HEK293 (cell line): ENCODE measurements at regions not wholly inside any gene's neighbourhood (a gene's known extent, or its start where the extent isn't known, plus 50 kb on each side); places are given as distances from the start of the nearest gene placed in this dataset.

Experiments
- CTCF ChIA-PET: fragments of 350-600 bp; formaldehyde crosslinking; extraction: SDS; loops from one replicate; lab custom pipeline; 2021; ENCODE audit warnings: antibody characterized with exemption; lab: Yijun Ruan, JAX
- POLR2A ChIA-PET: fragments of 300-600 bp; formaldehyde crosslinking; extraction: SDS; loops from one replicate; lab custom pipeline; 2020; ENCODE audit warnings: antibody characterized with exemption, inconsistent platforms; lab: Yijun Ruan, JAX
- H3K27ac ChIP-seq: fragments of 200-500 bp; sonication (Bioruptor generic); 2 replicates; pipeline ENCODE4 v1.5.1; 2014; ENCODE audit warnings: low read depth, low read length, control low read depth, inconsistent platforms; ENCODE audit errors: extremely low read depth
- H3K36me3 ChIP-seq, 2 experiments: fragments of 200-500 bp in 1 of 2; sonication (Bioruptor generic) in 1 of 2; 1 replicate in 1 of 2; 2 replicates in 1 of 2; pipeline ENCODE4 v1.5.1; 2014 to 2017; ENCODE audit warnings: inconsistent platforms in 2 of 2, low read length in 2 of 2; ENCODE audit not compliant: control insufficient read depth in 2 of 2, insufficient read depth in 1 of 2
- H3K4me1 ChIP-seq: fragments of 200-500 bp; sonication (Bioruptor generic); 2 replicates; pipeline ENCODE4 v1.5.1; 2014; ENCODE audit warnings: mild to moderate bottlenecking, low read length, inconsistent platforms; ENCODE audit not compliant: control insufficient read depth, insufficient read depth
- H3K4me3 ChIP-seq: 2 replicates; pipeline ENCODE4 v1.5.1; 2011; ENCODE audit warnings: low read depth, mild to moderate bottlenecking, control low read depth, low read length, moderate library complexity
- H3K9me3 ChIP-seq: fragments of 200-500 bp; sonication (Bioruptor generic); 2 replicates; pipeline ENCODE4 v1.5.1; 2014; ENCODE audit warnings: low read depth, low read length, inconsistent platforms; ENCODE audit not compliant: control insufficient read depth, insufficient read depth
- GLI2 ChIP-seq: fragments of 450-650 bp; formaldehyde crosslinking; IDR thresholded peaks from 2 replicates; pipeline ENCODE4; 2017; ENCODE audit warnings: missing biosample characterization, missing genetic modification characterization, low read depth, borderline replicate concordance
- KLF8 ChIP-seq: fragments of 450-650 bp; formaldehyde crosslinking; IDR thresholded peaks from 2 replicates; pipeline ENCODE4 v1.5.1; 2016; ENCODE audit warnings: missing biosample characterization, missing genetic modification characterization
- OSR2 ChIP-seq: fragments of 450-650 bp; formaldehyde crosslinking; IDR thresholded peaks from 2 replicates; pipeline ENCODE4 v1.5.1; 2016; ENCODE audit warnings: missing biosample characterization, missing genetic modification characterization
- SCRT2 ChIP-seq: fragments of 450-650 bp; formaldehyde crosslinking; IDR thresholded peaks from 2 replicates; pipeline ENCODE4 v1.5.1; 2016; ENCODE audit warnings: missing biosample characterization, missing genetic modification characterization
- SP7 ChIP-seq: fragments of 450-650 bp; formaldehyde crosslinking; IDR thresholded peaks from 2 replicates; pipeline ENCODE4 v1.5.1; 2016; ENCODE audit warnings: missing biosample characterization, missing genetic modification characterization
- ZBTB7A ChIP-seq: fragments of 450-650 bp; formaldehyde crosslinking; IDR thresholded peaks from 2 replicates; pipeline ENCODE4 v1.5.1; 2016; ENCODE audit warnings: low read depth, missing biosample characterization, missing genetic modification characterization
- ZBTB8A ChIP-seq: fragments of 450-650 bp; formaldehyde crosslinking; IDR thresholded peaks from 2 replicates; pipeline ENCODE4 v1.5.1; 2016; ENCODE audit warnings: missing biosample characterization, missing genetic modification characterization
- ZIC2 ChIP-seq: fragments of 450-650 bp; formaldehyde crosslinking; IDR thresholded peaks from 2 replicates; pipeline ENCODE4 v1.5.1; 2016; ENCODE audit warnings: missing biosample characterization, missing genetic modification characterization
- ZNF184 ChIP-seq: fragments of 450-650 bp; IDR thresholded peaks from 2 replicates; pipeline ENCODE4 v1.5.1; 2018; ENCODE audit warnings: missing biosample characterization, mild to moderate bottlenecking, missing genetic modification characterization
- ZNF202 ChIP-seq: fragments of 450-650 bp; formaldehyde crosslinking; IDR thresholded peaks from 2 replicates; pipeline ENCODE4 v1.5.1; 2016; ENCODE audit warnings: missing biosample characterization, missing genetic modification characterization, borderline replicate concordance
- ZNF23 ChIP-seq: fragments of 450-650 bp; formaldehyde crosslinking; IDR thresholded peaks from 2 replicates; pipeline ENCODE4 v1.5.1; 2016; ENCODE audit warnings: missing biosample characterization, missing genetic modification characterization, borderline replicate concordance
- ZNF274 ChIP-seq, 2 experiments: fragments of 200-500 bp in 1 of 2; fragments of 450-650 bp in 1 of 2; sonication (Bioruptor generic) in 1 of 2; formaldehyde crosslinking in 1 of 2; IDR thresholded peaks; 2 replicates each; pipeline versions ENCODE4 v1.5.1 to v1.6.1; 2014 to 2016; ENCODE audit warnings: borderline replicate concordance in 1 of 2, inconsistent platforms in 1 of 2, low read length in 1 of 2, missing biosample characterization in 1 of 2, missing genetic modification characterization in 1 of 2
- ZNF302 ChIP-seq: fragments of 450-650 bp; formaldehyde crosslinking; IDR thresholded peaks from 2 replicates; pipeline ENCODE4 v1.5.1; 2016; ENCODE audit warnings: missing biosample characterization, missing genetic modification characterization, low read depth
- ZNF335 ChIP-seq: fragments of 450-650 bp; formaldehyde crosslinking; conservative IDR thresholded peaks from 2 replicates; pipeline ENCODE4 v1.5.1; 2016; ENCODE audit warnings: missing biosample characterization, missing genetic modification characterization
- ZNF404 ChIP-seq: fragments of 450-650 bp; formaldehyde crosslinking; IDR thresholded peaks from 2 replicates; pipeline ENCODE4 v1.5.1; 2017; ENCODE audit warnings: missing biosample characterization, missing genetic modification characterization
- ZNF558 ChIP-seq: fragments of 450-650 bp; formaldehyde crosslinking; IDR thresholded peaks from 2 replicates; pipeline ENCODE4 v1.5.1; 2016; ENCODE audit warnings: missing biosample characterization, missing genetic modification characterization
- ZNF571 ChIP-seq: fragments of 450-650 bp; formaldehyde crosslinking; IDR thresholded peaks from 2 replicates; pipeline ENCODE4 v1.5.0; 2017; ENCODE audit warnings: missing biosample characterization, missing genetic modification characterization
- ZNF654 ChIP-seq: fragments of 450-650 bp; formaldehyde crosslinking; IDR thresholded peaks from 2 replicates; pipeline ENCODE4 v1.5.1; 2016; ENCODE audit warnings: low read depth, missing biosample characterization, missing genetic modification characterization
- ZNF830 ChIP-seq: fragments of 450-650 bp; IDR thresholded peaks from 2 replicates; pipeline ENCODE4 v1.5.0; 2018; ENCODE audit warnings: missing biosample characterization, missing genetic modification characterization, low read depth, mild to moderate bottlenecking, moderate library complexity
- TF ChIP-seq, protein P1 (sequence below): fragments of 450-650 bp; formaldehyde crosslinking; IDR thresholded peaks from 2 replicates; pipeline ENCODE4 v1.5.1; 2016; ENCODE audit warnings: missing biosample characterization, missing genetic modification characterization
- TF ChIP-seq, protein P2 (sequence below): fragments of 450-650 bp; formaldehyde crosslinking; conservative IDR thresholded peaks from 2 replicates; pipeline ENCODE4 v1.5.1; 2016; ENCODE audit warnings: low read depth, missing biosample characterization, missing genetic modification characterization
- TF ChIP-seq, protein P3 (sequence below): fragments of 450-650 bp; formaldehyde crosslinking; IDR thresholded peaks from 2 replicates; pipeline ENCODE4 v1.5.1; 2016; ENCODE audit warnings: missing biosample characterization, missing genetic modification characterization
- TF ChIP-seq, protein P4 (sequence below): fragments of 450-650 bp; formaldehyde crosslinking; IDR thresholded peaks from 2 replicates; pipeline ENCODE4 v1.5.1; 2016; ENCODE audit warnings: missing biosample characterization, missing genetic modification characterization
- TF ChIP-seq, protein P5 (sequence below): fragments of 450-650 bp; formaldehyde crosslinking; IDR thresholded peaks from 2 replicates; pipeline ENCODE4 v1.5.1; 2016; ENCODE audit warnings: missing biosample characterization, missing genetic modification characterization

DNA sequence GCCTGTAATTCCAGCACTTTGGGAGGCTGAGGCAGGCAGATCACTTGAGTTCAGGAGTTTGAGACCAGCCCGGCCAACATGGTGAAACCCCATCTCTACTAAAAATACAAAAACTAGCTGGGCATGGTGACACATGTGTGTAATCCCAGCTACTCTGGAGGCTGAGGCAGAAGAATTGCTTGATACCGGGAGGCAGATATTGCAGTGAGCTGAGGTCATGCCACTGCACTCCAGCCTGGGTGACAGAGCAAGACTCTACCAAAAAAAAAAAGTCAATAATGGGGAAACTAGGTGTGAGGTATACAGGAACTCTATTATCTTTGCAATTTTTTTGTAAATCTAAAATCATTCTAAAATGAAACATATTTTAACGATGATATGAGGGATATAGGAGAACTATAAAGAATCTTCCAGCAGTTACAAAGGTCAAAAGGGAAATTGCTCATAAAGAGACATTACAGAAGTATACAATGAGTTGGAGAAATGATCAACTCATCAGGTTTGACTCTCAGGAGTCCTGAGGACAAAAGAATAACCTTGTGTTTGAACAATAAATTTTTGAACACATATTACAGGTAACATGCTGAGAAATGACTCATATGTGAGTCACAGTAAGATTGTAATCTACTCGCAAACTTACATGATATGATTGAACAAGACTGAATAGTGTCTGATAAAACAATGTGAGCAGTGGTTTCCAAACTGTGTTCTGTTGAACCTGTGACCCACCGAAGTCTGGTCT is 272.6 kb downstream of the FGFR2 start:
- H3K4me3 ChIP-seq, result no peak overlapping the region
- H3K9me3 ChIP-seq, result no peaks in the 10 kb centered on the region
- no peak overlapping the region for H3K27ac ChIP-seq
- no peaks in the 10 kb centered on the region for H3K36me3 ChIP-seq
- ChIA-PET CTCF (no interaction called here), POLR2A (no interaction called here)
- peaks cover 18% of the 10 kb centered on the region for H3K4me1 ChIP-seq
- TF ChIP-seq SCRT2 (tag by site-specific recombination), result 0 out of 2 replicates have a peak, but pooled peaks have one; percentile 34
- no peak for TF ChIP-seq ZNF302 (tag by site-specific recombination)
- no peak for TF ChIP-seq ZNF23 (tag by site-specific recombination)
- TF ChIP-seq, protein P1, sequence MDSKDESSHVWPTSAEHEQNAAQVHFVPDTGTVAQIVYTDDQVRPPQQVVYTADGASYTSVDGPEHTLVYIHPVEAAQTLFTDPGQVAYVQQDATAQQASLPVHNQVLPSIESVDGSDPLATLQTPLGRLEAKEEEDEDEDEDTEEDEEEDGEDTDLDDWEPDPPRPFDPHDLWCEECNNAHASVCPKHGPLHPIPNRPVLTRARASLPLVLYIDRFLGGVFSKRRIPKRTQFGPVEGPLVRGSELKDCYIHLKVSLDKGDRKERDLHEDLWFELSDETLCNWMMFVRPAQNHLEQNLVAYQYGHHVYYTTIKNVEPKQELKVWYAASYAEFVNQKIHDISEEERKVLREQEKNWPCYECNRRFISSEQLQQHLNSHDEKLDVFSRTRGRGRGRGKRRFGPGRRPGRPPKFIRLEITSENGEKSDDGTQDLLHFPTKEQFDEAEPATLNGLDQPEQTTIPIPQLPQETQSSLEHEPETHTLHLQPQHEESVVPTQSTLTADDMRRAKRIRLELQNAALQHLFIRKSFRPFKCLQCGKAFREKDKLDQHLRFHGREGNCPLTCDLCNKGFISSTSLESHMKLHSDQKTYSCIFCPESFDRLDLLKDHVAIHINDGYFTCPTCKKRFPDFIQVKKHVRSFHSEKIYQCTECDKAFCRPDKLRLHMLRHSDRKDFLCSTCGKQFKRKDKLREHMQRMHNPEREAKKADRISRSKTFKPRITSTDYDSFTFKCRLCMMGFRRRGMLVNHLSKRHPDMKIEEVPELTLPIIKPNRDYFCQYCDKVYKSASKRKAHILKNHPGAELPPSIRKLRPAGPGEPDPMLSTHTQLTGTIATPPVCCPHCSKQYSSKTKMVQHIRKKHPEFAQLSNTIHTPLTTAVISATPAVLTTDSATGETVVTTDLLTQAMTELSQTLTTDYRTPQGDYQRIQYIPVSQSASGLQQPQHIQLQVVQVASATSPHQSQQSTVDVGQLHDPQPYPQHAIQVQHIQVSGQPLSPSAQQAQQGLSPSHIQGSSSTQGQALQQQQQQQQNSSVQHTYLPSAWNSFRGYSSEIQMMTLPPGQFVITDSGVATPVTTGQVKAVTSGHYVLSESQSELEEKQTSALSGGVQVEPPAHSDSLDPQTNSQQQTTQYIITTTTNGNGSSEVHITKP (tag by site-specific recombination), result peak; percentile 89
- no peak for TF ChIP-seq OSR2 (tag by site-specific recombination)
- no peak for TF ChIP-seq ZNF404 (tag by site-specific recombination)
- TF ChIP-seq ZNF654 (tag by site-specific recombination), result no peak
- TF ChIP-seq, protein P2, sequence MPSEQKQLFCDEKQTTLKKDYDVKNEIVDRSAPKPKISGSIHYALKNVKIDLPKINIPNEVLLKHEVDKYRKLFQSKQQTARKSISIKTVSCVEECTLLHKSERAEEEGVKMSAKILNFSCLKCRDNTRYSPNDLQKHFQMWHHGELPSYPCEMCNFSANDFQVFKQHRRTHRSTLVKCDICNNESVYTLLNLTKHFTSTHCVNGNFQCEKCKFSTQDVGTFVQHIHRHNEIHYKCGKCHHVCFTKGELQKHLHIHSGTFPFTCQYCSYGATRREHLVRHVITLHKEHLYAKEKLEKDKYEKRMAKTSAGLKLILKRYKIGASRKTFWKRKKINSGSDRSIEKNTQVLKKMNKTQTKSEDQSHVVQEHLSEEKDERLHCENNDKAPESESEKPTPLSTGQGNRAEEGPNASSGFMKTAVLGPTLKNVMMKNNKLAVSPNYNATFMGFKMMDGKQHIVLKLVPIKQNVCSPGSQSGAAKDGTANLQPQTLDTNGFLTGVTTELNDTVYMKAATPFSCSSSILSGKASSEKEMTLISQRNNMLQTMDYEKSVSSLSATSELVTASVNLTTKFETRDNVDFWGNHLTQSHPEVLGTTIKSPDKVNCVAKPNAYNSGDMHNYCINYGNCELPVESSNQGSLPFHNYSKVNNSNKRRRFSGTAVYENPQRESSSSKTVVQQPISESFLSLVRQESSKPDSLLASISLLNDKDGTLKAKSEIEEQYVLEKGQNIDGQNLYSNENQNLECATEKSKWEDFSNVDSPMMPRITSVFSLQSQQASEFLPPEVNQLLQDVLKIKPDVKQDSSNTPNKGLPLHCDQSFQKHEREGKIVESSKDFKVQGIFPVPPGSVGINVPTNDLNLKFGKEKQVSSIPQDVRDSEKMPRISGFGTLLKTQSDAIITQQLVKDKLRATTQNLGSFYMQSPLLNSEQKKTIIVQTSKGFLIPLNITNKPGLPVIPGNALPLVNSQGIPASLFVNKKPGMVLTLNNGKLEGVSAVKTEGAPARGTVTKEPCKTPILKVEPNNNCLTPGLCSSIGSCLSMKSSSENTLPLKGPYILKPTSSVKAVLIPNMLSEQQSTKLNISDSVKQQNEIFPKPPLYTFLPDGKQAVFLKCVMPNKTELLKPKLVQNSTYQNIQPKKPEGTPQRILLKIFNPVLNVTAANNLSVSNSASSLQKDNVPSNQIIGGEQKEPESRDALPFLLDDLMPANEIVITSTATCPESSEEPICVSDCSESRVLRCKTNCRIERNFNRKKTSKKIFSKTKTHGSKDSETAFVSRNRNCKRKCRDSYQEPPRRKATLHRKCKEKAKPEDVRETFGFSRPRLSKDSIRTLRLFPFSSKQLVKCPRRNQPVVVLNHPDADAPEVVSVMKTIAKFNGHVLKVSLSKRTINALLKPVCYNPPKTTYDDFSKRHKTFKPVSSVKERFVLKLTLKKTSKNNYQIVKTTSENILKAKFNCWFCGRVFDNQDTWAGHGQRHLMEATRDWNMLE (tag by site-specific recombination), result 0 out of 2 replicates have a peak, but pooled peaks have one; percentile 41
- TF ChIP-seq ZNF274 (IDR thresholded peaks at IDR 0.05; ENCODE audit: low read length), result no peak
- no peak for TF ChIP-seq ZNF274 (tag by site-specific recombination; IDR thresholded peaks at IDR 0.05; ENCODE audit: borderline replicate concordance)
- no peak for TF ChIP-seq ZBTB7A
- TF ChIP-seq ZNF184, result peak; percentile 80
- TF ChIP-seq ZNF335 (tag by site-specific recombination), result peak; percentile 38; the same call in 1 of the 2 replicates
- peak; percentile 88 for TF ChIP-seq SP7 (tag by site-specific recombination)
- no peak for TF ChIP-seq GLI2 (tag by site-specific recombination)
- TF ChIP-seq ZBTB8A, result no peak
- TF ChIP-seq, protein P3, sequence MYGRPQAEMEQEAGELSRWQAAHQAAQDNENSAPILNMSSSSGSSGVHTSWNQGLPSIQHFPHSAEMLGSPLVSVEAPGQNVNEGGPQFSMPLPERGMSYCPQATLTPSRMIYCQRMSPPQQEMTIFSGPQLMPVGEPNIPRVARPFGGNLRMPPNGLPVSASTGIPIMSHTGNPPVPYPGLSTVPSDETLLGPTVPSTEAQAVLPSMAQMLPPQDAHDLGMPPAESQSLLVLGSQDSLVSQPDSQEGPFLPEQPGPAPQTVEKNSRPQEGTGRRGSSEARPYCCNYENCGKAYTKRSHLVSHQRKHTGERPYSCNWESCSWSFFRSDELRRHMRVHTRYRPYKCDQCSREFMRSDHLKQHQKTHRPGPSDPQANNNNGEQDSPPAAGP (tag by site-specific recombination), result 0 out of 2 replicates have a peak, but pooled peaks have one; percentile 47
- TF ChIP-seq KLF8, result peak; percentile 72
- TF ChIP-seq ZNF830 (tag by site-specific recombination), result no peak
- TF ChIP-seq ZNF558 (tag by site-specific recombination), result peak; percentile 51
- peak; percentile 42; the same call in 1 of the 2 replicates for TF ChIP-seq ZIC2 (tag by site-specific recombination)
- TF ChIP-seq, protein P4, sequence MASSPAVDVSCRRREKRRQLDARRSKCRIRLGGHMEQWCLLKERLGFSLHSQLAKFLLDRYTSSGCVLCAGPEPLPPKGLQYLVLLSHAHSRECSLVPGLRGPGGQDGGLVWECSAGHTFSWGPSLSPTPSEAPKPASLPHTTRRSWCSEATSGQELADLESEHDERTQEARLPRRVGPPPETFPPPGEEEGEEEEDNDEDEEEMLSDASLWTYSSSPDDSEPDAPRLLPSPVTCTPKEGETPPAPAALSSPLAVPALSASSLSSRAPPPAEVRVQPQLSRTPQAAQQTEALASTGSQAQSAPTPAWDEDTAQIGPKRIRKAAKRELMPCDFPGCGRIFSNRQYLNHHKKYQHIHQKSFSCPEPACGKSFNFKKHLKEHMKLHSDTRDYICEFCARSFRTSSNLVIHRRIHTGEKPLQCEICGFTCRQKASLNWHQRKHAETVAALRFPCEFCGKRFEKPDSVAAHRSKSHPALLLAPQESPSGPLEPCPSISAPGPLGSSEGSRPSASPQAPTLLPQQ (tag by site-specific recombination), result peak; percentile 37; the same call in 1 of the 2 replicates
- no peak for TF ChIP-seq ZNF571 (tag by site-specific recombination)
- no peak for TF ChIP-seq ZNF202 (tag by site-specific recombination)
- TF ChIP-seq, protein P5, sequence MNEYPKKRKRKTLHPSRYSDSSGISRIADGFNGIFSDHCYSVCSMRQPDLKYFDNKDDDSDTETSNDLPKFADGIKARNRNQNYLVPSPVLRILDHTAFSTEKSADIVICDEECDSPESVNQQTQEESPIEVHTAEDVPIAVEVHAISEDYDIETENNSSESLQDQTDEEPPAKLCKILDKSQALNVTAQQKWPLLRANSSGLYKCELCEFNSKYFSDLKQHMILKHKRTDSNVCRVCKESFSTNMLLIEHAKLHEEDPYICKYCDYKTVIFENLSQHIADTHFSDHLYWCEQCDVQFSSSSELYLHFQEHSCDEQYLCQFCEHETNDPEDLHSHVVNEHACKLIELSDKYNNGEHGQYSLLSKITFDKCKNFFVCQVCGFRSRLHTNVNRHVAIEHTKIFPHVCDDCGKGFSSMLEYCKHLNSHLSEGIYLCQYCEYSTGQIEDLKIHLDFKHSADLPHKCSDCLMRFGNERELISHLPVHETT (tag by site-specific recombination), result peak; percentile 78
